WTC11 (cell line): ENCODE measurements at regions not wholly inside any gene's neighbourhood (a gene's known extent, or its start where the extent isn't known, plus 50 kb on each side); places are given as distances from the start of the nearest gene placed in this dataset.
"Not testable (repeated sequence)": the region's sequence is repeated elsewhere in the genome, so short reads cannot be mapped to it uniquely, and the experiment has no call there.

Experiments
- ATAC-seq: fragments of 200-7000 bp; cut with Tn5 transposase; 2 replicates; pipeline ENCODE4 v1.10.0; 2021; ENCODE audit warnings: mild to moderate bottlenecking, moderate library complexity
- CTCF ChIA-PET: fragments of 300-600 bp; sonication (Branson Sonifier 250); formaldehyde crosslinking; loops from one replicate; lab custom pipeline; 2021; ENCODE audit warnings: antibody characterized with exemption; lab: Charles Lee
- POLR2A ChIA-PET: fragments of 350-600 bp; sonication (Branson Sonifier 250); formaldehyde crosslinking; loops from one replicate; lab custom pipeline; 2021; ENCODE audit warnings: antibody characterized with exemption; lab: Charles Lee
- DNase-seq: peaks from one replicate; pipeline ENCODE4 v3.0.0; 2021; ENCODE audit warnings: low spot score
- H3K27ac Mint-ChIP-seq: 2 replicates; pipeline ENCODE4 v1.8.0; 2021; ENCODE audit warnings: mixed read lengths
- H3K27me3 Mint-ChIP-seq: 2 replicates; pipeline ENCODE4 v1.8.0; 2021; ENCODE audit warnings: low read depth, mild to moderate bottlenecking, moderate library complexity, mixed read lengths
- H3K36me3 Mint-ChIP-seq: 2 replicates; pipeline ENCODE4 v1.8.0; 2021; ENCODE audit warnings: mixed read lengths
- H3K4me1 Mint-ChIP-seq: 2 replicates; pipeline ENCODE4 v1.8.0; 2022; ENCODE audit warnings: mixed read lengths
- H3K4me3 Mint-ChIP-seq: 2 replicates; pipeline ENCODE4 v1.8.0; 2021; ENCODE audit warnings: mild to moderate bottlenecking, moderate library complexity, mixed read lengths
- H3K9me3 Mint-ChIP-seq: 2 replicates; pipeline ENCODE4 v1.8.0; 2021; ENCODE audit warnings: mixed read lengths
- ESRRA ChIP-seq: sonication (generic); formaldehyde crosslinking; IDR thresholded peaks from 2 replicates; pipeline ENCODE4 v1.8.1; 2022; ENCODE audit warnings: mild to moderate bottlenecking, missing genetic modification reagents, borderline replicate concordance
- HMGA2 ChIP-seq: fragments of 250-450 bp; sonication (Bioruptor Pico); IDR thresholded peaks from 2 replicates; pipeline ENCODE4 v1.4.0; 2021; ENCODE audit warnings: mild to moderate bottlenecking, moderate library complexity
- JUN ChIP-seq: sonication (generic); formaldehyde crosslinking; IDR thresholded peaks from 2 replicates; pipeline ENCODE4 v1.8.0; 2023; ENCODE audit warnings: mild to moderate bottlenecking, missing genetic modification reagents
- TCF7 ChIP-seq: sonication (generic); formaldehyde crosslinking; IDR thresholded peaks from 2 replicates; pipeline ENCODE4 v1.8.0; 2022; ENCODE audit warnings: mild to moderate bottlenecking, low read depth, missing genetic modification reagents, moderate library complexity
- ZNF317 ChIP-seq: sonication (generic); formaldehyde crosslinking; IDR thresholded peaks from 2 replicates; pipeline ENCODE4 v1.8.1; 2023; ENCODE audit warnings: low read depth, mild to moderate bottlenecking, moderate library complexity, missing genetic modification reagents, borderline replicate concordance
- ZNF671 ChIP-seq: fragments of 250-450 bp; sonication (Bioruptor Pico); IDR thresholded peaks from 2 replicates; pipeline ENCODE4 v1.8.0; 2021; ENCODE audit warnings: mild to moderate bottlenecking
- TF ChIP-seq, protein P1 (sequence below): sonication (generic); formaldehyde crosslinking; IDR thresholded peaks from 2 replicates; pipeline ENCODE4 v1.8.0; 2022; ENCODE audit warnings: mild to moderate bottlenecking, missing genetic modification reagents
- TF ChIP-seq, protein P2 (sequence below): sonication (generic); formaldehyde crosslinking; IDR thresholded peaks from 2 replicates; pipeline ENCODE4 v1.8.1; 2022; ENCODE audit warnings: low read depth, mild to moderate bottlenecking, moderate library complexity, missing genetic modification reagents, borderline replicate concordance
- TF ChIP-seq, protein P3 (sequence below): sonication (generic); formaldehyde crosslinking; conservative IDR thresholded peaks from 2 replicates; pipeline ENCODE4 v1.8.1; 2022; ENCODE audit warnings: mild to moderate bottlenecking, missing genetic modification reagents
- TF ChIP-seq, protein P4 (sequence below): sonication (generic); formaldehyde crosslinking; IDR thresholded peaks from 2 replicates; pipeline ENCODE4 v1.8.0; 2023; ENCODE audit warnings: missing genetic modification reagents
- TF ChIP-seq, protein P5 (sequence below): fragments of 250-450 bp; sonication (Bioruptor Pico); conservative IDR thresholded peaks from 2 replicates; pipeline ENCODE4 v1.9.0; 2021; ENCODE audit warnings: mild to moderate bottlenecking

DNA sequence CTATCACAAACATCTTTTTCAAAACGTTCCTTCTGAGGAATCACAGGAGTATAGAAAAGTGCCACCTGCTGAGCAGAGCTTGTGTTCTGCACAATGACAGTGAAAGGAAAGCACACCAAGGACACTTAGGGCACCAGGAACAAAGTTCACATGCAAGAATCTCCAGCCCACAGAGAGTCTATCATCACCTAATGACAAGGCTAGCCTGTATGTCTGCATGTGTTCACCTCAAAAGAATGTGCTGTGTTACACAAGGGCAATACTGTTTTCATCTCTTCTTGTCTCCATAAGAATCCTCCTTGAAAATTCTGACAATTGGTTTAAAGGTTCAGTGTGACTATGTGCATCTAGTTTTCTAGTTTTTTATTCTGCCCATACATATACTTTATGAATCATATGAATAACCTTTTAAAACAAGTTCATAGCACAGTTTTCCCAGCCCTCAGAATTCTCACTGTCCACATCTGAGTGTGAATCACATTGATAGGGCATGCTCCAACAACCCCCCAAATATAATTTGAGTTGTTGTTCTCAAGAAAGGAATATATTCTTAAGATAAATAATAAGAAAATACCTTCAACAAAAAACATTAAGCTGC is 118.0 kb downstream of the PWWP3B start (continued):
- TF ChIP-seq, protein P1, sequence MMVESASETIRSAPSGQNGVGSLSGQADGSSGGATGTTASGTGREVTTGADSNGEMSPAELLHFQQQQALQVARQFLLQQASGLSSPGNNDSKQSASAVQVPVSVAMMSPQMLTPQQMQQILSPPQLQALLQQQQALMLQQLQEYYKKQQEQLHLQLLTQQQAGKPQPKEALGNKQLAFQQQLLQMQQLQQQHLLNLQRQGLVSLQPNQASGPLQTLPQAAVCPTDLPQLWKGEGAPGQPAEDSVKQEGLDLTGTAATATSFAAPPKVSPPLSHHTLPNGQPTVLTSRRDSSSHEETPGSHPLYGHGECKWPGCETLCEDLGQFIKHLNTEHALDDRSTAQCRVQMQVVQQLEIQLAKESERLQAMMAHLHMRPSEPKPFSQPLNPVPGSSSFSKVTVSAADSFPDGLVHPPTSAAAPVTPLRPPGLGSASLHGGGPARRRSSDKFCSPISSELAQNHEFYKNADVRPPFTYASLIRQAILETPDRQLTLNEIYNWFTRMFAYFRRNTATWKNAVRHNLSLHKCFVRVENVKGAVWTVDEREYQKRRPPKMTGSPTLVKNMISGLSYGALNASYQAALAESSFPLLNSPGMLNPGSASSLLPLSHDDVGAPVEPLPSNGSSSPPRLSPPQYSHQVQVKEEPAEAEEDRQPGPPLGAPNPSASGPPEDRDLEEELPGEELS (CRISPR knock-in tag) = no peak
- TF ChIP-seq HMGA2 (CRISPR knock-in tag) = no peak
- TF ChIP-seq, protein P2, sequence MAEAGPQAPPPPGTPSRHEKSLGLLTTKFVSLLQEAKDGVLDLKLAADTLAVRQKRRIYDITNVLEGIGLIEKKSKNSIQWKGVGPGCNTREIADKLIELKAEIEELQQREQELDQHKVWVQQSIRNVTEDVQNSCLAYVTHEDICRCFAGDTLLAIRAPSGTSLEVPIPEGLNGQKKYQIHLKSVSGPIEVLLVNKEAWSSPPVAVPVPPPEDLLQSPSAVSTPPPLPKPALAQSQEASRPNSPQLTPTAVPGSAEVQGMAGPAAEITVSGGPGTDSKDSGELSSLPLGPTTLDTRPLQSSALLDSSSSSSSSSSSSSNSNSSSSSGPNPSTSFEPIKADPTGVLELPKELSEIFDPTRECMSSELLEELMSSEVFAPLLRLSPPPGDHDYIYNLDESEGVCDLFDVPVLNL = no peak
- no peak for TF ChIP-seq ZNF317 (CRISPR knock-in tag)
- no peak for TF ChIP-seq TCF7 (CRISPR knock-in tag)
- no peak for TF ChIP-seq ESRRA
- TF ChIP-seq ZNF671 = no peak
- TF ChIP-seq, protein P3, sequence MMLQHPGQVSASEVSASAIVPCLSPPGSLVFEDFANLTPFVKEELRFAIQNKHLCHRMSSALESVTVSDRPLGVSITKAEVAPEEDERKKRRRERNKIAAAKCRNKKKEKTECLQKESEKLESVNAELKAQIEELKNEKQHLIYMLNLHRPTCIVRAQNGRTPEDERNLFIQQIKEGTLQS (CRISPR knock-in tag) = no peak

DNA sequence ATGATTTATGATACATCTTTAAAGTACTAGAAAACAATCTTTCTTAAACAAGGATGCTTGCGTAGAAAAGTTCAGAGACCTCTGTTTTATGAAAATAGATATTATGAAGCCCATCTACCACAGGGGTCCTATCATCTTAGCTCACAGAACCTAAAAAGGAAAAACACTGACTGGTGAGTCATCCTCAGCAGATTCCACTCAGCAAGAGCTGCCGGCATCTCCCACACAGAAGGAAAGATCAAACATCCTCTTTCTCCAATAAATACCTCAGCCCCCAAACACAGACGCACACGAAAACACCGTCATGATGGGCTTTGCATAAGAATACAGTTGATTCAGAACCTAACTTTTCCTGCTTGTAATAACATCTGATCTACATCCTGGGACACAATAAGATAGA is 122.7 kb downstream of the PWWP3B start:
- H3K4me3 Mint-ChIP-seq, ATAC-seq, H3K27me3 Mint-ChIP-seq, H3K9me3 Mint-ChIP-seq, H3K36me3 Mint-ChIP-seq, CTCF ChIA-PET, DNase-seq, H3K27ac Mint-ChIP-seq, H3K4me1 Mint-ChIP-seq, POLR2A ChIA-PET: not testable (repeated sequence)

DNA sequence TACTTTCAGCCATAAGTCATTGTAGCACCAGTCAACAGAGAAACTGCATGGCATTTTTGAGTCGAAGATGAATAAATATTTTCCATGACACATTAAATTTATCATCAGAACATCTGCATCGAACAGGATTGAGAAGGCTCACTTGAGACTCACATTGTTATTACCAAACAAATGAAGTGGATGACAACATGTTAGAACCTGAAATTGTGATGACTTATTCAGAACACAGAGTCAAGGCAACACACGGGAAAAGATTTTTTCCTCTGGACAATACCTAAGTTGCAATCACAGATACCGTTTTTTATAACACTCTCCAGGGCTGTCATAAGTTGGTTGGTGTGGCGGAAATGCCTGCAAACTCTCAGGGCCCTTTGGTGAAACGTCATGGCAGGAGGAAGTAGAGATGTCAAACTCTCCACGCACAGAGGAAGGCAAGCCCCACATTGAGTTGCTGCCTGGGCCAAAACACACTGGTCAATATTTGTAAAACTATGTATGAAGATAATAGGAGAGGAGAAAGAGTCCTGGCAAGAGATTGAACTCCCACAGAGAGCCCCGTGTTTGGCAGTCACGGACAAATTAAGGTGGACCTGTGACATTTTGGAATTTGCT is 123.8 kb downstream of the PWWP3B start:
- H3K9me3 Mint-ChIP-seq, H3K27ac Mint-ChIP-seq, CTCF ChIA-PET, POLR2A ChIA-PET, H3K27me3 Mint-ChIP-seq, H3K36me3 Mint-ChIP-seq, H3K4me1 Mint-ChIP-seq, H3K4me3 Mint-ChIP-seq, ATAC-seq, DNase-seq: not testable (repeated sequence)

DNA sequence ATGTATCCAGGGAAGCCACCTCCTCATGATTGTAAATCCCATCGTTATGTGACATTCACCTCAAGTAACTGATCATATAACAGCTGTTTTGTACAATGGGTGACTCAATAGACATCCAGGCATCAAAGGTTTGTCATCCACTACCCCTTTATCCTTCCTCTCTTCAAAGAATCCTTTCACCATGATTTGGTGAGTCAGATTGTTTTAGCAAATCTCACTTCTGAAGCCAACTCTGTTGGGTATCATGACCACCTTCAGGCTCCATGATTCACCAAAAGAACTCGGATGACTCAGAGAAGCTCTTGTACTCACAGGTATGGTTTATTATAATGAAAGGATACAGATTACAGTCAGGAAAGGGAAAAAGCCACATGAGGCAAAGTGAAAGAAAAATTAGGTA is 132.1 kb downstream of the PWWP3B start:
- H3K9me3 Mint-ChIP-seq = no peaks in the 10 kb centered on the region
- ChIA-PET CTCF (no interaction called here), POLR2A (no interaction called here)
- DNase-seq (no peak), ATAC-seq (no peak)
- H3K36me3 Mint-ChIP-seq = no peaks in the 10 kb centered on the region
- no peak for TF ChIP-seq JUN (CRISPR knock-in tag)
- TF ChIP-seq, protein P4, sequence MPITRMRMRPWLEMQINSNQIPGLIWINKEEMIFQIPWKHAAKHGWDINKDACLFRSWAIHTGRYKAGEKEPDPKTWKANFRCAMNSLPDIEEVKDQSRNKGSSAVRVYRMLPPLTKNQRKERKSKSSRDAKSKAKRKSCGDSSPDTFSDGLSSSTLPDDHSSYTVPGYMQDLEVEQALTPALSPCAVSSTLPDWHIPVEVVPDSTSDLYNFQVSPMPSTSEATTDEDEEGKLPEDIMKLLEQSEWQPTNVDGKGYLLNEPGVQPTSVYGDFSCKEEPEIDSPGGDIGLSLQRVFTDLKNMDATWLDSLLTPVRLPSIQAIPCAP = no peak
- TF ChIP-seq, protein P5, sequence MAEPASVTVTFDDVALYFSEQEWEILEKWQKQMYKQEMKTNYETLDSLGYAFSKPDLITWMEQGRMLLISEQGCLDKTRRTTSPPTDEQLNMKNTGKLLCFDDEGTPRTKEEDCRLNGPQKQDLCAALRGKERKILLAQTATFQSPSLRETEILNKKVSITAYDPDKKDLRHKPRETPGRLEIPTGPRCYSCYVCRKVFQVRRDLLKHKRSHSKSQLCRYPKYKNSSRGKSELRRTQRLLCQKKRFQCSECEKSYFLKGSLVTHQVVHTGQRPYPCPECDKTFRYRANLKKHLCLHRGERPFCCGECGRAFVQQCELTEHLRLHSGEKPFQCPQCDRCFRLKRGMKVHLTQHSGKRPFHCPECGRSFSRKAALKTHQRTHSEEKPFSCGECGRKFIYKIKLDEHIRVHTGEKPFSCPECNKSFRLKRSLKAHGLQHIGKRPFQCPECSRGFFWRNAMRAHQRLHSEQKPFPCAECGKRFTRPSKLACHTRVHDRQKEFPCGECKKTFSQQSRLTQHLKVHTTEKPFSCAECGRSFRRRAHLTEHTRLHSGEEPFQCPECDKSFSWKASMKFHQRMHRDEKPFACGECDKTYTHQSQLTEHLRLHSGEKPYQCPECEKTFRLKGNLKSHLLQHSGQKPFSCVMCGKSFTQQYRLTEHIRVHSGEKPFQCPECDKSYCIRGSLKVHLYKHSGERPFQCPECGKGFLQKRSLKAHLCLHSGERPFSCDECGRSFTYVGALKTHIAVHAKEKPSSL (CRISPR knock-in tag) = no peak
- peaks cover 2% of the 10 kb centered on the region; the same call in 1 of the 2 replicates for H3K27me3 Mint-ChIP-seq
- H3K4me1 Mint-ChIP-seq = no peaks in the 10 kb centered on the region
- H3K27ac Mint-ChIP-seq = no peak overlapping the region
- no peak overlapping the region for H3K4me3 Mint-ChIP-seq
